Prostate gland (tissue), 2 donors: ENCODE measurements at regions not wholly inside any gene's neighbourhood (a gene's known extent, or its start where the extent isn't known, plus 50 kb on each side); places are given as distances from the start of the nearest gene placed in this dataset.
"Not testable (repeated sequence)": the region's sequence is repeated elsewhere in the genome, so short reads cannot be mapped to it uniquely, and the experiment has no call there.

Experiments used
- DNase-seq: peaks from one replicate; pipeline ENCODE4 v3.0.0-alpha.2; 2019; ENCODE audit warnings: low spot score
- H3K27ac ChIP-seq, 2 donors: fragments of 200-600 bp; sonication (generic); 2 replicates each; pipeline ENCODE4 v1.5.1; 2017 to 2019
- H3K27me3 ChIP-seq: fragments of 200-600 bp; sonication (generic); replicated peaks from 2 replicates; pipeline ENCODE4 v1.5.1; 2019; ENCODE audit not compliant: insufficient read depth
- H3K36me3 ChIP-seq, 2 donors: fragments of 200-600 bp; sonication (generic); 1 replicate in 1 of 2; 2 replicates in 1 of 2; pipeline versions ENCODE4 v1.5.1 to v1.8.1; 2017 to 2019
- H3K4me1 ChIP-seq: fragments of 200-600 bp; sonication (generic); replicated peaks from 2 replicates; pipeline ENCODE4 v1.5.1; 2019
- H3K4me3 ChIP-seq, 2 donors: fragments of 200-600 bp; sonication (generic); 2 replicates each; pipeline ENCODE4 v1.5.1; 2017 to 2019
- H3K9me3 ChIP-seq: fragments of 200-600 bp; sonication (generic); 2 replicates; pipeline ENCODE4 v1.5.1; 2017
- POLR2A ChIP-seq: fragments of 450-650 bp; IDR thresholded peaks from one replicate; pipeline ENCODE4 v1.6.1; 2016; ENCODE audit warnings: antibody characterized with exemption, mild to moderate bottlenecking
- POLR2AphosphoS5 ChIP-seq: sonication (generic); formaldehyde crosslinking; IDR thresholded peaks from one replicate; pipeline ENCODE4 v1.6.1; 2017; ENCODE audit warnings: antibody characterized with exemption
- WGBS: methylation state at CpG from one replicate; pipeline ENCODE4 v1.1.5; 2018; 5-methylcytosine and 5-hydroxymethylcytosine counted together
- intact Hi-C: fragments of 100-400 bp; cut with DNase I; formaldehyde crosslinking; loops from one replicate; pipeline ENCODE4 v1.14.2; 2022
- TF ChIP-seq, protein P1 (sequence below), 4 experiments: fragments of 200-600 bp in 2 of 4; fragments of 450-650 bp in 2 of 4; sonication (generic) in 2 of 4; IDR thresholded peaks; 1 replicate in 3 of 4; 2 replicates in 1 of 4; pipeline ENCODE4 v1.5.1; 2016 to 2019; ENCODE audit warnings: antibody characterized with exemption in 4 of 4, mild to moderate bottlenecking in 2 of 4, moderate library complexity in 2 of 4

DNA sequence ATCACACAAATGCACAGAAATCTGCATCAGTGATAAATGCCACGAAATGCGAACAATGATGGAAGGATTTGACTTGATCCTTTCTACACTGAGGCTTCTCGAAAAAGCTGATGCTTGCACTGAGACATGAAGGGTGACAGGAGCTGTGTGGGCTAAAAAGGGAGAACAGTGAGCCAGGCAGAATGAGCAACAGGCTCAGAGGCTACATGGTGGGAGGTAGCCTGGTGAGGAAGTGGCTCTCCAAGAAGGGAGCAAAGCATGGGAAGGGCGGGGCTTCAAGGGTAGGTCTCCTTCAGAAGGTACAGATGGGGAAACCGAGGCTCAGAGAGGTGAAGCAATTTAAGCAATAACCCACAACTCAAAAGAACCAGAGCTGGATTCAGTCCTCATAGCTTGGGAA, 82.4 kb downstream of the TRIM43 start:
- no peaks in the 10 kb centered on the region for H3K4me1 ChIP-seq
- no peaks in the 10 kb centered on the region for H3K36me3 ChIP-seq
- no peaks in the 10 kb centered on the region for H3K9me3 ChIP-seq
- no peak overlapping the region for H3K27ac ChIP-seq
- H3K27me3 ChIP-seq, result no peaks in the 10 kb centered on the region
- no peak for DNase-seq
- WGBS, result 92% methylated on average over 5 of the region's 5 CpGs
- intact Hi-C loops, result no loop called here
- H3K4me3 ChIP-seq, result no peak overlapping the region
- TF ChIP-seq POLR2AphosphoS5 (no peak), POLR2A (no peak)
- TF ChIP-seq, protein P1, sequence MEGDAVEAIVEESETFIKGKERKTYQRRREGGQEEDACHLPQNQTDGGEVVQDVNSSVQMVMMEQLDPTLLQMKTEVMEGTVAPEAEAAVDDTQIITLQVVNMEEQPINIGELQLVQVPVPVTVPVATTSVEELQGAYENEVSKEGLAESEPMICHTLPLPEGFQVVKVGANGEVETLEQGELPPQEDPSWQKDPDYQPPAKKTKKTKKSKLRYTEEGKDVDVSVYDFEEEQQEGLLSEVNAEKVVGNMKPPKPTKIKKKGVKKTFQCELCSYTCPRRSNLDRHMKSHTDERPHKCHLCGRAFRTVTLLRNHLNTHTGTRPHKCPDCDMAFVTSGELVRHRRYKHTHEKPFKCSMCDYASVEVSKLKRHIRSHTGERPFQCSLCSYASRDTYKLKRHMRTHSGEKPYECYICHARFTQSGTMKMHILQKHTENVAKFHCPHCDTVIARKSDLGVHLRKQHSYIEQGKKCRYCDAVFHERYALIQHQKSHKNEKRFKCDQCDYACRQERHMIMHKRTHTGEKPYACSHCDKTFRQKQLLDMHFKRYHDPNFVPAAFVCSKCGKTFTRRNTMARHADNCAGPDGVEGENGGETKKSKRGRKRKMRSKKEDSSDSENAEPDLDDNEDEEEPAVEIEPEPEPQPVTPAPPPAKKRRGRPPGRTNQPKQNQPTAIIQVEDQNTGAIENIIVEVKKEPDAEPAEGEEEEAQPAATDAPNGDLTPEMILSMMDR (IDR thresholded peaks at IDR 0.05), result no peak

DNA sequence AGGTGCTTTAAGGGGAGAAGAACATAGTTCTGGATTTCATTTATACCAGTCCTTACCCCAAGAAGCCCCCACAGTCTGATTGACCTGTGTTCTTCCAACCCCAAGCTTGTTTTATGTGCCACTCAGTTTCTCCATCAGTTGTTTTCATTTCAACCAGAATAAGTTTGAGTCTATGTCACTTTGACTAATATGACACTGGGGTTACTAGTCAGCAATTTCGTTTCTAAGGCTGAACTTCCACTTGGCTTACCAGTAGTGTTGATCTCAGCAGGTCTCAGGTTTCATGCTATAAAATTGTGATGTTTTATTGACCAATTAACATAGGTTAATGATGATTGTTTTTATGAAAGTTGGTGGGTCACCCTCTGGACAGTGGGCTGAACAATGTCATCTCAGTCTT, 84.8 kb downstream of the TRIM43 start:
- H3K9me3 ChIP-seq, H3K4me3 ChIP-seq, H3K4me1 ChIP-seq, H3K27ac ChIP-seq, H3K36me3 ChIP-seq, H3K27me3 ChIP-seq, DNase-seq, intact Hi-C loops: not testable (repeated sequence)
- WGBS, result 29% methylated on average over 1 of the region's 1 CpG

DNA sequence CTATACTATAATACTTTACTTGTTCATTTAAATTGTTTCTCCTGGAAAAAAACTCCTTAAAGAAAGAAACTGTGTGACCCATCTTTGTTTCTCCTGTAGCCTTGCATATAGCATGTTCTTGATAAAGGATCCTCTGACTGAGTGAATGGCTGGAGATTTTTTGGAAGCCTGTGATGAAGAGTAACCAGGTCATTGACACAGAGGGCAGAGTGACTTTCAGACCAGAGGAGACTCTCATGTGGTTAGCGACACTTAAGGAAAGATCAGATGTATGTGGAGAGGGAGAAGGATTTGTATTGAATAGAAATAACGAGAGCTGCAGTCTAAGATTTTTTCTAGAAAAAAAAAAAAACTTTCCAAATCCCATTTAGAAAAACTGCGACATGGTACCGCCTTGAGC, 85.5 kb downstream of the TRIM43 start:
- no peaks in the 10 kb centered on the region for H3K4me1 ChIP-seq
- no peak overlapping the region for H3K4me3 ChIP-seq
- H3K27me3 ChIP-seq, result no peaks in the 10 kb centered on the region
- no peak for DNase-seq
- intact Hi-C loops, result no loop called here
- no peak overlapping the region for H3K27ac ChIP-seq
- no peaks in the 10 kb centered on the region for H3K36me3 ChIP-seq
- H3K9me3 ChIP-seq, result no peaks in the 10 kb centered on the region
- no peak for TF ChIP-seq POLR2A
- TF ChIP-seq, protein P1 (IDR thresholded peaks at IDR 0.05), result no peak
- no peak for TF ChIP-seq POLR2AphosphoS5
- WGBS, result 95% methylated on average over 4 of the region's 4 CpGs

DNA sequence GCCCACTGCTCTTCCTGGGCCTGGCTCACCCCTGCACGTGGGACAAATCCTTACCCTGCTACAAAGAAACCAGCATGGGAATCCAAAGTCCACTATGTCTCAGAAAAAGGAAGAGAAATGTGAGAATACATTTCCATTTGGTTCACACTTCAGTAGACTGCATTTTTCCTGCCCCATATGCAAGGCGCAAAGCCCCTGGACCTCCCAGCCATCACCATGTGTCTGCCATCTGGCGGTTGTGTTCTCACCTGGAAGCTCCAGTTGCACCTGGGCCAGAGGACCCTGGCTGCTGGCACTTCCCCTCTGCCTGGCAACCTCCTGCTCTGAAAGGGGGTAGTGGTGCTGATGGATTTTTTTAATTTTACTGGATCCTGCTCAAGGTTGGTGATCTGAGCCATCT, 86.0 kb downstream of the TRIM43 start:
- DNase-seq, H3K4me1 ChIP-seq, H3K4me3 ChIP-seq, H3K27me3 ChIP-seq, H3K9me3 ChIP-seq, intact Hi-C loops, H3K27ac ChIP-seq, H3K36me3 ChIP-seq: not testable (repeated sequence)
- 78% methylated on average over 3 of the region's 3 CpGs for WGBS

DNA sequence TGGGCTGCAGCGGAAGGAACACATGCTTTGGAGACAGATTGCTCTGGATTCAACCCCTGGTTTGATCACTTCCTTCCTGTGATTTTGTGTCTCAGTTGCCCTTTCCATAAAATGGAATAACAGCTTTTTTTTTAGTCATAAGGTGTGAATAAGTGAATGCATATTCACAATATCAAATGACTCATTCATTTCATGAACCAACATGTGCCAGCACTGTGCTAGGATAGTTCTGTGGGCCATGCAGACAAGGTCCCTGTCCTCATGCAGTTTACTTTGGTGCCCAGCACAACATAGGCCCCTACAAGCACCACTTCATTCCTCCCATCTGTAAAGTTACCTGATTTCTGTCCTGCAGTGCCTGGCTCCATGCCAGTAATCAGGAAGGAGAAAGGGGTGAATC, 89.4 kb downstream of the TRIM43 start:
- intact Hi-C loops, H3K36me3 ChIP-seq, H3K4me3 ChIP-seq, DNase-seq, H3K27ac ChIP-seq, H3K4me1 ChIP-seq, H3K27me3 ChIP-seq, H3K9me3 ChIP-seq: not testable (repeated sequence)
- 100% methylated on average over 1 of the region's 1 CpG for WGBS

DNA sequence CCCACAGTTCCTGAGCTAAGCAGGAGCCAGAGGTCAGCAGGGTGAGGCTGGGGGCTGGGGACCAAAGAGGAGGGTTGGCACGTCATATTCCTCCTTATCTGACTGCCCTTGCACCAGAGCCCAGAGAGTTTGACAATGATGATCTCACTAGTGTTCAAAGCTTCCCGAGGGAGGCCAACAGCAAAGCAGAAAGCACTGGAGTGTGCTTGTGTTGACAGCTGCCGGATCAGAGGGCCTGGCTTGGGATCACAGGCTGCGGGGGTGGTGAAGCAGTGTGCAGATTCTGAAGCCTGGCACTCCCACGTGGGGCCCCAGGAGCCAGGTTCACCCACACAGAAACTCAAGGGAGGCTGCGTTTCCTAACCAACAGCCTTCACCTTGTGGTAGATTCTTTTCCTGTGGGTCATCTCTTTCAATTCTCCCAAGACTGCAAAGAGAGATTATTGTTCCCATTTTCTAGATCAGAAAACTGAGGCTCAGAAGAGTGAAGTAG, 89.8 kb downstream of the TRIM43 start:
- H3K4me1 ChIP-seq, H3K27me3 ChIP-seq, H3K27ac ChIP-seq, H3K9me3 ChIP-seq, H3K36me3 ChIP-seq, DNase-seq, intact Hi-C loops, H3K4me3 ChIP-seq: not testable (repeated sequence)
- WGBS, result 59% methylated on average over 6 of the region's 6 CpGs

DNA sequence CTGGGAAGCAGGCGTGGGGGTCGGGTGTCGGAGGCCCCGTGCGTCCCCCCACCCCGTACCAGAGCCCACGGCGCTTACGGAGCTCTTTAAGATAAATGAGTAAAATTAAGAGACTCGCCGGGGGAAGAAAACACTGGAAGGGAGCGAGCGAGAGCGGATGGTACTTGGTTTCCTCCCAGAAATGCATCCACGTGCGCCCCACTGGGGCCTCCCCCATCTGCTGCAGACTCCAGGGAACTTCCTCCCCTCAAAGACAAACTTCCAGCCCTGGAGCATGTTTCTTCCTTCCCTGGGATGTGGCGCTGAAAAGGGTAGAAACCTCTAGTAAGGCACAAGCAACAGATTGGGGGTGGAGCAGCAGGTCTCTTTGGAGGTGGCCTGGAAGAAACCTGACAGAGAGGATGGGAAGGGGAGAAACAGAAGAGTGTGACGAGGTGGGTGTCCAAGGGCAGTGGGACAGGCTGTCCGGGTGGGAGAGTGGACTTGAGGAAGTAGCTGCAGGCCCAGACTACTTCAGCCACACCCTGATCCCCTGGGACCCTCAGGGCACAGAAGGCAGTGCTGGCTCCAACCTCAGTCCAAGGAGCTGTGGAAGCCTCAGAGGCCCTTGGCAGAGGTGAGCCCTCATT, 91.2 kb downstream of the TRIM43 start:
- H3K27me3 ChIP-seq, DNase-seq, H3K4me1 ChIP-seq, H3K9me3 ChIP-seq, intact Hi-C loops, H3K36me3 ChIP-seq: not testable (repeated sequence)
- Histone ChIP-seq H3K4me3 (peak overlapping the region; percentile 25), H3K27ac (peak overlapping the region in 1 of 2 donors; percentile 27)
- 10% methylated on average over 19 of the region's 19 CpGs for WGBS
